ENCODE measurements at regions not wholly inside any gene's neighbourhood (a gene's known extent, or its start where the extent isn't known, plus 50 kb on each side); places are given as distances from the start of the nearest gene placed in this dataset.

DNA sequence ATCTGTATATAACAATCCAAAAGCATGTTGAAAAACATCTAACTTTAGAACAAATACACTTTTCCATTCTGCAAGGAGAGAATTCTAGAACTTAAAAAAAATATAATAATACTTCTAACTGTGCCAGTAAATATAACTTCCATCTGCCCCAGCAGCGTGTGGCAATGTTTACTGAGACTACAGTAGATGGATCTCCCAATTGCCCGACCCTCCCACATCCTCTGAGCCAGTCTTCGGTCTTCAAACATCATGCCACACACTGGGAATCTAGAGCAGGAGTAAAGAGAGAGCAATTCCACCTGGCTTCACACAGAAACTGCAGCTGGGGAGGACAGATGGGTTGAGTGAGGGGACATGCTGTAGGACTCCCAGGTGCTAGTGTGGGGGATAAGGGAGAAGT, 121.3 kb upstream of the NHSL1 start:
- no peak for TF ChIP-seq EZH2phosphoT487 (IDR thresholded peaks at IDR 0.05; ENCODE audit: borderline replicate concordance)
- TF ChIP-seq, protein P1, sequence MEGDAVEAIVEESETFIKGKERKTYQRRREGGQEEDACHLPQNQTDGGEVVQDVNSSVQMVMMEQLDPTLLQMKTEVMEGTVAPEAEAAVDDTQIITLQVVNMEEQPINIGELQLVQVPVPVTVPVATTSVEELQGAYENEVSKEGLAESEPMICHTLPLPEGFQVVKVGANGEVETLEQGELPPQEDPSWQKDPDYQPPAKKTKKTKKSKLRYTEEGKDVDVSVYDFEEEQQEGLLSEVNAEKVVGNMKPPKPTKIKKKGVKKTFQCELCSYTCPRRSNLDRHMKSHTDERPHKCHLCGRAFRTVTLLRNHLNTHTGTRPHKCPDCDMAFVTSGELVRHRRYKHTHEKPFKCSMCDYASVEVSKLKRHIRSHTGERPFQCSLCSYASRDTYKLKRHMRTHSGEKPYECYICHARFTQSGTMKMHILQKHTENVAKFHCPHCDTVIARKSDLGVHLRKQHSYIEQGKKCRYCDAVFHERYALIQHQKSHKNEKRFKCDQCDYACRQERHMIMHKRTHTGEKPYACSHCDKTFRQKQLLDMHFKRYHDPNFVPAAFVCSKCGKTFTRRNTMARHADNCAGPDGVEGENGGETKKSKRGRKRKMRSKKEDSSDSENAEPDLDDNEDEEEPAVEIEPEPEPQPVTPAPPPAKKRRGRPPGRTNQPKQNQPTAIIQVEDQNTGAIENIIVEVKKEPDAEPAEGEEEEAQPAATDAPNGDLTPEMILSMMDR (conservative IDR thresholded peaks at IDR 0.05; ENCODE audit: low read length) = no peak
- H3K9ac ChIP-seq (ENCODE audit: low read depth, low read length, poor library complexity, severe bottlenecking) = no peak overlapping the region

DNA sequence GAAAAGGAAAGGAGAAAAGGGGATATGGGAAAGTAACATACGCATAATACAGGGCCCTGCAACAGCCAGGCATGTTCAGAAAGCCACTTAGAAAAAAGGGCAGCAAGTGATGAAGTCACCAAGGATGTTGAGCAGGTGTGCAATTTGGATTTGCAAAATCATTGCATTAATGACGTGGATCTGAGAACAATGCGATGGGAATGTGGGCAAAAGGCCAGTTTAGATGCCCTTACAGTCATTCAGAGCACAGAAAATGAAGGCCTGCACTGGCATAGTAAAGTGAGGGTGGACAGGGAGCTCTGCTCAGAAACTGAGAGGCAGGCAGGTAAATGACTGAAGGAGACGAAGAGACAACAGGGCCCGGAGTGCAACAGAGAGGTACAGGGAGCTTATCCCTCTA, 123.7 kb upstream of the NHSL1 start:
- no peaks in the 10 kb centered on the region for H3K9me3 ChIP-seq (ENCODE audit: insufficient read depth, low read depth, low read length)

More for the DNA sequence above, 121.3 kb upstream of the NHSL1 start:
- Histone ChIP-seq H3K36me3 (ENCODE audit: insufficient read depth, low read length) (no peaks in the 10 kb centered on the region), H3K79me2 (ENCODE audit: insufficient read depth, low read length) (no peaks in the 10 kb centered on the region), H3K4me2 (ENCODE audit: low read depth, low read length, poor library complexity, severe bottlenecking) (no peak overlapping the region), H2AFZ (ENCODE audit: low read length) (no peak overlapping the region), H3K4me1 (ENCODE audit: insufficient read depth, low read length, poor library complexity, severe bottlenecking) (no peaks in the 10 kb centered on the region), H4K20me1 (ENCODE audit: insufficient read depth, low read length, poor library complexity, severe bottlenecking) (no peaks in the 10 kb centered on the region), H3K9me3 (ENCODE audit: insufficient read depth, low read depth, low read length) (no peaks in the 10 kb centered on the region), H3K4me3 (ENCODE audit: low read length, poor library complexity, severe bottlenecking) (no peak overlapping the region), H3K27me3 (ENCODE audit: insufficient read depth, low read length, poor library complexity, severe bottlenecking) (no peaks in the 10 kb centered on the region), H3F3A (ENCODE audit: low read depth) (no peaks in the 10 kb centered on the region), H3K9me2 (replicated peaks; ENCODE audit: low read depth, low read length) (no peaks in the 10 kb centered on the region)

DNA sequence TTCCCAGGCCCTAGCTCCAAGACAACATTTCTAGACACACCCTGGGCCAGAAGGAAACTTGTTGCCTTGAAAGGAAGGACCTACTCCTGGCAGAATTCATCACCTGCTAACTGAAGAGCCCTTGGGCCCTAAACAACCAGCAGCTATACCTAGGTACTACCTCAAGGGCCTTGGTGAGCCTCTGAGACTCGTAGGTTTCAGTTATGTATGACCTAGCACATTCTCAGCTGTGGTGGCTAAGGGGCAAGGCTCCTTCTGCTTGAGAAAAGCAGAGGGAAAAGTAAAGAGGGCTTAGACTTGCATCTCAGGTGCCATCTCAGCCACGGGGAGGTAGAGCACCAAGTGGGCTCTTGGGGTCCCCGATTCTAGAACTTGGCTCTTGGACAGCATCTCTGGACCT, 132.3 kb upstream of the NHSL1 start:
- TF ChIP-seq EZH2phosphoT487 (IDR thresholded peaks at IDR 0.05; ENCODE audit: borderline replicate concordance) = no peak
- TF ChIP-seq, protein P1 (conservative IDR thresholded peaks at IDR 0.05; ENCODE audit: low read length) = no peak
- no peaks in the 10 kb centered on the region for H3K4me1 ChIP-seq (ENCODE audit: insufficient read depth, low read length, poor library complexity, severe bottlenecking)
- no peaks in the 10 kb centered on the region for H4K20me1 ChIP-seq (ENCODE audit: insufficient read depth, low read length, poor library complexity, severe bottlenecking)
- H3F3A ChIP-seq (ENCODE audit: low read depth) = no peaks in the 10 kb centered on the region
- no peaks in the 10 kb centered on the region for H3K36me3 ChIP-seq (ENCODE audit: insufficient read depth, low read length)
- H3K4me3 ChIP-seq (ENCODE audit: low read length, poor library complexity, severe bottlenecking) = no peak overlapping the region
- no peak overlapping the region for H2AFZ ChIP-seq (ENCODE audit: low read length)
- no peaks in the 10 kb centered on the region for H3K27me3 ChIP-seq (ENCODE audit: insufficient read depth, low read length, poor library complexity, severe bottlenecking)
- H3K9me3 ChIP-seq (ENCODE audit: insufficient read depth, low read depth, low read length) = no peaks in the 10 kb centered on the region
- no peak overlapping the region for H3K4me2 ChIP-seq (ENCODE audit: low read depth, low read length, poor library complexity, severe bottlenecking)
- no peaks in the 10 kb centered on the region for H3K9me2 ChIP-seq (replicated peaks; ENCODE audit: low read depth, low read length)
- H3K79me2 ChIP-seq (ENCODE audit: insufficient read depth, low read length) = no peaks in the 10 kb centered on the region
- no peak overlapping the region for H3K9ac ChIP-seq (ENCODE audit: low read depth, low read length, poor library complexity, severe bottlenecking)

More for the DNA sequence above, 123.7 kb upstream of the NHSL1 start:
- Histone ChIP-seq H3K4me3 (ENCODE audit: low read length, poor library complexity, severe bottlenecking) (no peak overlapping the region), H2AFZ (ENCODE audit: low read length) (no peak overlapping the region), H3K9ac (ENCODE audit: low read depth, low read length, poor library complexity, severe bottlenecking) (no peak overlapping the region), H3K79me2 (ENCODE audit: insufficient read depth, low read length) (no peaks in the 10 kb centered on the region), H3F3A (ENCODE audit: low read depth) (no peaks in the 10 kb centered on the region), H3K4me1 (ENCODE audit: insufficient read depth, low read length, poor library complexity, severe bottlenecking) (no peaks in the 10 kb centered on the region), H3K4me2 (ENCODE audit: low read depth, low read length, poor library complexity, severe bottlenecking) (no peak overlapping the region), H3K36me3 (ENCODE audit: insufficient read depth, low read length) (no peaks in the 10 kb centered on the region), H3K9me2 (replicated peaks; ENCODE audit: low read depth, low read length) (no peaks in the 10 kb centered on the region), H3K27me3 (ENCODE audit: insufficient read depth, low read length, poor library complexity, severe bottlenecking) (no peaks in the 10 kb centered on the region), H4K20me1 (ENCODE audit: insufficient read depth, low read length, poor library complexity, severe bottlenecking) (no peaks in the 10 kb centered on the region)
- TF ChIP-seq EZH2phosphoT487 (IDR thresholded peaks at IDR 0.05; ENCODE audit: borderline replicate concordance) = no peak

DNA sequence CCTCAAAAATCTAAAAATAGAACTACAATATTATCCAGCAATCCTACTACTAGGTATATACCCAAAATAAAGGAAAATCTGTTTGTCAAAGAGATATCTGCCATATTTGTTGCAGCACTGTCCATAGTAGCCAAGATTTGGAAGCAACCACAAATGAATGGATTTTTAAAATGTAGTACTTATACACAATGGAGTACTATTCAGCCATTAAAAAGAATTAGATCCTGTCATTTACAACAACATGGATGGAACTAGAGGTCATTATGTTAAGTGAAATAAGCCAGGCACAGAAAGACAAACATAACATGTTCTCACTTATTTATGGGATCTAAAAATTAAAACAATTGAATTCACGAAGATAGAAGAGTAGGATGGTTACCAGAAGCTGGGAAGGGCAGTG, 135.7 kb upstream of the CCDC28A start:
- Histone ChIP-seq H3K4me2 (ENCODE audit: low read depth, low read length, poor library complexity, severe bottlenecking) (no peak overlapping the region), H2AFZ (ENCODE audit: low read length) (no peak overlapping the region)
- TF ChIP-seq EZH2phosphoT487 (IDR thresholded peaks at IDR 0.05; ENCODE audit: borderline replicate concordance) = no peak

More for the DNA sequence above, 135.7 kb upstream of the CCDC28A start:
- H3K9me2 ChIP-seq (replicated peaks; ENCODE audit: low read depth, low read length) = no peaks in the 10 kb centered on the region
- H3K9ac ChIP-seq (ENCODE audit: low read depth, low read length, poor library complexity, severe bottlenecking) = no peak overlapping the region
- H3F3A ChIP-seq (ENCODE audit: low read depth) = no peaks in the 10 kb centered on the region
- H3K4me1 ChIP-seq (ENCODE audit: insufficient read depth, low read length, poor library complexity, severe bottlenecking) = no peaks in the 10 kb centered on the region
- no peaks in the 10 kb centered on the region for H3K27me3 ChIP-seq (ENCODE audit: insufficient read depth, low read length, poor library complexity, severe bottlenecking)
- no peaks in the 10 kb centered on the region for H3K79me2 ChIP-seq (ENCODE audit: insufficient read depth, low read length)
- no peaks in the 10 kb centered on the region for H3K36me3 ChIP-seq (ENCODE audit: insufficient read depth, low read length)
- no peaks in the 10 kb centered on the region for H3K9me3 ChIP-seq (ENCODE audit: insufficient read depth, low read depth, low read length)
- H3K4me3 ChIP-seq (ENCODE audit: low read length, poor library complexity, severe bottlenecking) = no peak overlapping the region
- no peaks in the 10 kb centered on the region for H4K20me1 ChIP-seq (ENCODE audit: insufficient read depth, low read length, poor library complexity, severe bottlenecking)

Measured in Loucy (cell line).